ENCODE measurements at regions not wholly inside any gene's neighbourhood (a gene's known extent, or its start where the extent isn't known, plus 50 kb on each side); places are given as distances from the start of the nearest gene placed in this dataset.
A peak's percentile ranks its signal among the peaks of the same experiment; 100 is the strongest.

DNA sequence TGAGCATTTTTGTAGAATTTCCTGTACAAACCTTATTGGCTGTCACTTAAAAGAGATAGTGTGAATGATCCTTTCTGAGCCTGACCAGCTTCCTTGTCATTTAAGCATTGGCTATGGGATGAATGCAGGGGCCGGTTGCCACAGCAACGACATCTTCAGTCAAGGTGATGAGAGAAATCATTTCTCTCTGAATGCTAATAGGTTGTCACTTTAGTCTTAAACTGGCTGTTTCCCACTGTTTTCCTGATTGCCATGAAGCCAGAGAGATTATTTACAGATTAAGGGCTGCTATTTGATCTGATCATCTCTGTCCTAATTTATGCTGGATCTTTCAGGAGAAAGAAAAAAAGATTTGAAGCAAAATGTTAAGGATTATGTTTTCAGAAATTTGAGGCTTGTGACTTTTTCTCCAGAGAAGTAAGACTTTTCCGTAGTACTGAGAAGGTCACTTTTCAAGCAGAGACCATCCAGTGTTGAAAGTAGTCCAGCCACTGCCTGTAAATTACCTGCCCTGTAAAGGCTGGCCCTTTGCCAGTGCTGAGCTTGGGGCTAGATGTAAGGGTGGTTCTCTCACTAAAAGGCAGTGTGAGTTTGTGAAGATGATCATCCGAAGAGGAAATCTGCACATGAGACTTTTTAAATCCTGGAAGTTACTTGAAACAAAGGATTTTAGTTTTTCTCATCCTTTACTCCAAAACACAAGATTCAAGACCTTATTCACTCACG is 235.6 kb downstream of the DACT1 start:
- Histone ChIP-seq H3K4me3 (ENCODE audit: low read length) (peak overlapping the region; percentile 42), H3K4me2 (ENCODE audit: low read length) (peak overlapping the region; percentile 63), H3K9ac (ENCODE audit: low read length) (peak overlapping the region; percentile 53), H3K9me2 (ENCODE audit: insufficient read depth, low read length) (no peaks in the 10 kb centered on the region), H4K20me1 (ENCODE audit: insufficient read depth) (no peaks in the 10 kb centered on the region), H3K9me3 (ENCODE audit: low read length) (no peaks in the 10 kb centered on the region), H3K27me3 (ENCODE audit: insufficient read depth, low read depth, low read length) (no peaks in the 10 kb centered on the region), H3K27ac (ENCODE audit: low read length) (peak overlapping the region; percentile 90), H3K36me3 (ENCODE audit: insufficient read depth, low read length) (no peaks in the 10 kb centered on the region), H3F3A (ENCODE audit: insufficient read depth, low read length, poor library complexity, severe bottlenecking) (peaks cover 23% of the 10 kb centered on the region), H3K79me2 (replicated peaks; ENCODE audit: insufficient read depth, low read length) (no peaks in the 10 kb centered on the region), H2AFZ (ENCODE audit: low read depth, low read length) (no peak overlapping the region)
- TF ChIP-seq POLR2AphosphoS5 (IDR thresholded peaks at IDR 0.05): peak; percentile 69
- TF ChIP-seq, protein P1, sequence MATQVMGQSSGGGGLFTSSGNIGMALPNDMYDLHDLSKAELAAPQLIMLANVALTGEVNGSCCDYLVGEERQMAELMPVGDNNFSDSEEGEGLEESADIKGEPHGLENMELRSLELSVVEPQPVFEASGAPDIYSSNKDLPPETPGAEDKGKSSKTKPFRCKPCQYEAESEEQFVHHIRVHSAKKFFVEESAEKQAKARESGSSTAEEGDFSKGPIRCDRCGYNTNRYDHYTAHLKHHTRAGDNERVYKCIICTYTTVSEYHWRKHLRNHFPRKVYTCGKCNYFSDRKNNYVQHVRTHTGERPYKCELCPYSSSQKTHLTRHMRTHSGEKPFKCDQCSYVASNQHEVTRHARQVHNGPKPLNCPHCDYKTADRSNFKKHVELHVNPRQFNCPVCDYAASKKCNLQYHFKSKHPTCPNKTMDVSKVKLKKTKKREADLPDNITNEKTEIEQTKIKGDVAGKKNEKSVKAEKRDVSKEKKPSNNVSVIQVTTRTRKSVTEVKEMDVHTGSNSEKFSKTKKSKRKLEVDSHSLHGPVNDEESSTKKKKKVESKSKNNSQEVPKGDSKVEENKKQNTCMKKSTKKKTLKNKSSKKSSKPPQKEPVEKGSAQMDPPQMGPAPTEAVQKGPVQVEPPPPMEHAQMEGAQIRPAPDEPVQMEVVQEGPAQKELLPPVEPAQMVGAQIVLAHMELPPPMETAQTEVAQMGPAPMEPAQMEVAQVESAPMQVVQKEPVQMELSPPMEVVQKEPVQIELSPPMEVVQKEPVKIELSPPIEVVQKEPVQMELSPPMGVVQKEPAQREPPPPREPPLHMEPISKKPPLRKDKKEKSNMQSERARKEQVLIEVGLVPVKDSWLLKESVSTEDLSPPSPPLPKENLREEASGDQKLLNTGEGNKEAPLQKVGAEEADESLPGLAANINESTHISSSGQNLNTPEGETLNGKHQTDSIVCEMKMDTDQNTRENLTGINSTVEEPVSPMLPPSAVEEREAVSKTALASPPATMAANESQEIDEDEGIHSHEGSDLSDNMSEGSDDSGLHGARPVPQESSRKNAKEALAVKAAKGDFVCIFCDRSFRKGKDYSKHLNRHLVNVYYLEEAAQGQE (IDR thresholded peaks at IDR 0.05; ENCODE audit: borderline replicate concordance): peak; percentile 95
- TF ChIP-seq, protein P2, sequence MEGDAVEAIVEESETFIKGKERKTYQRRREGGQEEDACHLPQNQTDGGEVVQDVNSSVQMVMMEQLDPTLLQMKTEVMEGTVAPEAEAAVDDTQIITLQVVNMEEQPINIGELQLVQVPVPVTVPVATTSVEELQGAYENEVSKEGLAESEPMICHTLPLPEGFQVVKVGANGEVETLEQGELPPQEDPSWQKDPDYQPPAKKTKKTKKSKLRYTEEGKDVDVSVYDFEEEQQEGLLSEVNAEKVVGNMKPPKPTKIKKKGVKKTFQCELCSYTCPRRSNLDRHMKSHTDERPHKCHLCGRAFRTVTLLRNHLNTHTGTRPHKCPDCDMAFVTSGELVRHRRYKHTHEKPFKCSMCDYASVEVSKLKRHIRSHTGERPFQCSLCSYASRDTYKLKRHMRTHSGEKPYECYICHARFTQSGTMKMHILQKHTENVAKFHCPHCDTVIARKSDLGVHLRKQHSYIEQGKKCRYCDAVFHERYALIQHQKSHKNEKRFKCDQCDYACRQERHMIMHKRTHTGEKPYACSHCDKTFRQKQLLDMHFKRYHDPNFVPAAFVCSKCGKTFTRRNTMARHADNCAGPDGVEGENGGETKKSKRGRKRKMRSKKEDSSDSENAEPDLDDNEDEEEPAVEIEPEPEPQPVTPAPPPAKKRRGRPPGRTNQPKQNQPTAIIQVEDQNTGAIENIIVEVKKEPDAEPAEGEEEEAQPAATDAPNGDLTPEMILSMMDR (IDR thresholded peaks at IDR 0.05; ENCODE audit: poor library complexity, severe bottlenecking): no peak
- TF ChIP-seq EP300 (conservative IDR thresholded peaks at IDR 0.05; ENCODE audit: poor library complexity, severe bottlenecking): peak; percentile 88

DNA sequence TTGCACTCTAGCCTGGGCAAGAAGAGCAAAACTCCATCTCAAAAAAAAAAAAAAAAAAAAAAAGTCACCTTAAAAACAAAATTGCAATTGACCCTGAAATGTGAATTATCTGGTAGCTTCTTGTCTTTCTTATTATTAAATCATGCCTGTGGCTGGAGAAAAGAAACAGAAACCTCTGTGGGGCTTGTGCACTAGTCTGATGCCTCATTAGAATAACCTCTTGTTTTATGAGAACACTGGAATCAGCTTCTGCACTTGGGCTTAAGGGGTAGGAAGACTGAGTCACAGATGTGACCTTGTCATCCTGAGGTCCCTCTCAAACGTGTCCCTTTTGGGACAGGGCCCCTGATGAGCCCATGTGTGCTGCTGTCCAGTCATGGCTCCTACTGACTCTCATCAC is 237.9 kb downstream of the DACT1 start:
- TF ChIP-seq, protein P2 (IDR thresholded peaks at IDR 0.05; ENCODE audit: poor library complexity, severe bottlenecking): no peak
- Histone ChIP-seq H3K36me3 (ENCODE audit: insufficient read depth, low read length) (no peaks in the 10 kb centered on the region), H4K20me1 (ENCODE audit: insufficient read depth) (no peaks in the 10 kb centered on the region), H3K4me2 (ENCODE audit: low read length) (no peak overlapping the region), H2AFZ (ENCODE audit: low read depth, low read length) (no peak overlapping the region), H3F3A (ENCODE audit: insufficient read depth, low read length, poor library complexity, severe bottlenecking) (peaks cover 23% of the 10 kb centered on the region), H3K9me2 (ENCODE audit: insufficient read depth, low read length) (no peaks in the 10 kb centered on the region), H3K27me3 (ENCODE audit: insufficient read depth, low read depth, low read length) (no peaks in the 10 kb centered on the region), H3K79me2 (replicated peaks; ENCODE audit: insufficient read depth, low read length) (no peaks in the 10 kb centered on the region), H3K27ac (ENCODE audit: low read length) (no peak overlapping the region), H3K9me3 (ENCODE audit: low read length) (no peaks in the 10 kb centered on the region), H3K4me3 (ENCODE audit: low read length) (no peak overlapping the region), H3K9ac (ENCODE audit: low read length) (no peak overlapping the region)

DNA sequence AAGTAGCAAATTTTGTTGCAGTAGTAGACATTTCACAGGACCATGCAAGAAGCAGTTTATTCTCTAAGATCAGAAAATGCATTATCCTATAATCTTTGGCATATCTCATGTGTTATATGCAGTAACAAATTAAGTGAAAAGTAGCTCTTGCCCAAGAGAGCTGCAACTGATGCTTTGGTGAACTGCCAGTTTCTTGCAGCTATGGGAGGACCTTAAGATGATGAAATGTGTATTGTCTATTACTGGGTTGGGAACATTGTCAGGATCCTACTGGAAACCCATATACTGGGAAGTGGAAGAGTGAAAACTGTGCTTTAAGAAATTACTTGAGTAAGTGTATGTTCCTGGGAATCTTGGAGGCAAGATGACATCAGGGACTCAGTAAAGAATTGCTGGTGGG is 238.8 kb downstream of the DACT1 start:
- Histone ChIP-seq H4K20me1 (ENCODE audit: insufficient read depth) (no peaks in the 10 kb centered on the region), H3K9me2 (ENCODE audit: insufficient read depth, low read length) (no peaks in the 10 kb centered on the region), H3K36me3 (ENCODE audit: insufficient read depth, low read length) (no peaks in the 10 kb centered on the region), H3K9ac (ENCODE audit: low read length) (no peak overlapping the region), H3K27me3 (ENCODE audit: insufficient read depth, low read depth, low read length) (no peaks in the 10 kb centered on the region), H3K9me3 (ENCODE audit: low read length) (no peaks in the 10 kb centered on the region), H2AFZ (ENCODE audit: low read depth, low read length) (no peak overlapping the region), H3F3A (ENCODE audit: insufficient read depth, low read length, poor library complexity, severe bottlenecking) (peaks cover 13% of the 10 kb centered on the region), H3K79me2 (replicated peaks; ENCODE audit: insufficient read depth, low read length) (no peaks in the 10 kb centered on the region), H3K27ac (ENCODE audit: low read length) (no peak overlapping the region), H3K4me3 (ENCODE audit: low read length) (no peak overlapping the region), H3K4me2 (ENCODE audit: low read length) (no peak overlapping the region)
- no peak for TF ChIP-seq MXI1 (conservative IDR thresholded peaks at IDR 0.05; ENCODE audit: poor library complexity, severe bottlenecking)
- TF ChIP-seq SMC3 (conservative IDR thresholded peaks at IDR 0.05; ENCODE audit: poor library complexity): no peak
- TF ChIP-seq TAF1 (IDR thresholded peaks at IDR 0.05; ENCODE audit: low read depth): no peak
- TF ChIP-seq, protein P1 (IDR thresholded peaks at IDR 0.05; ENCODE audit: borderline replicate concordance): no peak
- TF ChIP-seq RAD21 (conservative IDR thresholded peaks at IDR 0.05): no peak
- no peak for TF ChIP-seq EZH2 (IDR thresholded peaks at IDR 0.05; ENCODE audit: borderline replicate concordance, insufficient read depth, low read length, poor library complexity, severe bottlenecking)
- TF ChIP-seq EP300 (conservative IDR thresholded peaks at IDR 0.05; ENCODE audit: poor library complexity, severe bottlenecking): no peak
- TF ChIP-seq POLR2AphosphoS5 (IDR thresholded peaks at IDR 0.05): no peak
